Breast epithelium (tissue), 4 donors: ENCODE measurements at regions not wholly inside any gene's neighbourhood (a gene's known extent, or its start where the extent isn't known, plus 50 kb on each side); places are given as distances from the start of the nearest gene placed in this dataset.

ENCODE experiments used
- DNase-seq, 2 donors: peaks; one replicate each; pipeline ENCODE4 v3.0.0-alpha.2; 2019; ENCODE audit warnings: low spot score in 2 of 2
- H3K27ac ChIP-seq, 2 donors: fragments of 200-600 bp; sonication (generic) in 1 of 2; one replicate each; pipeline ENCODE4 v1.5.1; 2016 to 2019; ENCODE audit warnings: mild to moderate bottlenecking in 1 of 2
- H3K27me3 ChIP-seq, 2 donors: fragments of 200-600 bp; sonication (generic) in 1 of 2; one replicate each; pipeline versions ENCODE4 v1.5.1 to v1.6.0; 2017 to 2019; ENCODE audit warnings: control low read depth in 1 of 2, mild to moderate bottlenecking in 1 of 2
- H3K36me3 ChIP-seq: fragments of 200-600 bp; one replicate; pipeline ENCODE4 v1.5.1; 2019
- H3K4me1 ChIP-seq, 2 donors: fragments of 200-600 bp; sonication (generic); one replicate each; pipeline ENCODE4 v1.5.1; 2016 to 2019; ENCODE audit warnings: control low read depth in 1 of 2
- H3K4me3 ChIP-seq, 3 donors: fragments of 200-600 bp; sonication (generic); 1 replicate in 2 of 3; 2 replicates in 1 of 3; pipeline ENCODE4 v1.5.1; 2016 to 2019; ENCODE audit warnings: mild to moderate bottlenecking in 3 of 3, moderate library complexity in 2 of 3
- H3K9me3 ChIP-seq, 2 donors: fragments of 200-600 bp; sonication (generic) in 1 of 2; one replicate each; pipeline ENCODE4 v1.5.1; 2016 to 2019; ENCODE audit warnings: control low read depth in 1 of 2
- CTCF ChIP-seq, 3 donors: fragments of 450-650 bp; IDR thresholded peaks; one replicate each; pipeline ENCODE4 v1.5.1; 2016 to 2017; ENCODE audit warnings: antibody characterized with exemption in 3 of 3, mild to moderate bottlenecking in 3 of 3, moderate library complexity in 3 of 3
- POLR2A ChIP-seq: fragments of 450-650 bp; IDR thresholded peaks from one replicate; pipeline ENCODE4 v1.6.1; 2016; ENCODE audit warnings: antibody characterized with exemption, mild to moderate bottlenecking, moderate library complexity
- POLR2AphosphoS5 ChIP-seq, 3 donors: sonication (generic); formaldehyde crosslinking; IDR thresholded peaks; one replicate each; pipeline ENCODE4 v1.6.1; 2017; ENCODE audit warnings: antibody characterized with exemption in 3 of 3
- intact Hi-C: fragments of 100-400 bp; cut with DNase I; formaldehyde crosslinking; loops from one replicate; pipeline ENCODE4 v1.15.1; 2023; ENCODE audit warnings: low total_unique reads

DNA sequence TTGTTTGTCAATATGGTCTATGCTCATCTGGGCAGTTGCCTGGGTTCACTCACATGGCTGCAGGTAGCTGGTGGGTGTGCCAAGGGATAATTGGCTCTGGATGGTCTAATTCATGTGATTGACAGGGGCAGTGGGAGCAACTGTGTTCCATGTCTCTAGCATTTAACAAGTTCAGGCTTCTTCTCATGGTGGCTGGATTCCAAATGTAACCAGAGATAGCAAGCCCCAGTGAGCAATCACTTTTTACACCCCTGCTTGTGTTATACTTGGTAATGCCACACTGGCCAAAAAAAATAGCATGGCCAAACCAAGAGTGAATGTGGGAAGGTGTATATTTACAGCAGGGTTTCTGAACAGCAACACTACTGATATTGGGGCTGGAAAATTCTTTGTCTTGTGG is 89.6 kb upstream of the TNFSF11 start:
- Histone ChIP-seq H3K36me3 (no peaks in the 10 kb centered on the region), H3K4me1 (no peaks in the 10 kb centered on the region), H3K27ac (no peak overlapping the region), H3K27me3 (no peaks in the 10 kb centered on the region), H3K4me3 (no peak overlapping the region), H3K9me3 (no peaks in the 10 kb centered on the region)
- intact Hi-C loops, result no loop called here
- no peak for TF ChIP-seq CTCF (IDR thresholded peaks at IDR 0.05)
- TF ChIP-seq POLR2A, result no peak
- TF ChIP-seq POLR2AphosphoS5 (IDR thresholded peaks at IDR 0.05), result no peak
- DNase-seq, result no peak

DNA sequence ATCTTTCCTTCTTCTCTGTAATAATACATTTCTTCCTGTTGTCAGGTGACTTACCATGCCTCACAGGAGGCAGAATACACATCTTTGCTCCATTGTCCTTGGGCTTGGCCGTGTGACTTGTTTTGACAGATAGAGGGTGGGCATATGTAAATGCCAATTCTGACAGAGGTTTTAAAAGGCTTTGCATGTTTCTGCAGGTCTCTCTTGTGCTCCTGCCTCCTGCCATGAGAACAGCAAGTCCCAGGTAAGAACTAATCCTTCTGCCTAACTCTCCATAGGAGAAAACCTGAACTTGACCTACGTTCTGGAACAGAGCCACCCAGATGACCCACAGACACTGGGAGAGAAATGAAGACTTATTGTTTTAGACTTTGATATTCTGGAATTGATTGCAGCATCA is 88.7 kb upstream of the TNFSF11 start:
- no peaks in the 10 kb centered on the region for H3K4me1 ChIP-seq
- no peaks in the 10 kb centered on the region for H3K9me3 ChIP-seq
- no peak overlapping the region for H3K27ac ChIP-seq
- no peak for DNase-seq
- H3K36me3 ChIP-seq, result no peaks in the 10 kb centered on the region
- TF ChIP-seq POLR2AphosphoS5 (IDR thresholded peaks at IDR 0.05), result no peak
- TF ChIP-seq POLR2A, result no peak
- no peak for TF ChIP-seq CTCF (IDR thresholded peaks at IDR 0.05)
- intact Hi-C loops, result no loop called here
- no peak overlapping the region for H3K4me3 ChIP-seq
- H3K27me3 ChIP-seq, result no peaks in the 10 kb centered on the region

DNA sequence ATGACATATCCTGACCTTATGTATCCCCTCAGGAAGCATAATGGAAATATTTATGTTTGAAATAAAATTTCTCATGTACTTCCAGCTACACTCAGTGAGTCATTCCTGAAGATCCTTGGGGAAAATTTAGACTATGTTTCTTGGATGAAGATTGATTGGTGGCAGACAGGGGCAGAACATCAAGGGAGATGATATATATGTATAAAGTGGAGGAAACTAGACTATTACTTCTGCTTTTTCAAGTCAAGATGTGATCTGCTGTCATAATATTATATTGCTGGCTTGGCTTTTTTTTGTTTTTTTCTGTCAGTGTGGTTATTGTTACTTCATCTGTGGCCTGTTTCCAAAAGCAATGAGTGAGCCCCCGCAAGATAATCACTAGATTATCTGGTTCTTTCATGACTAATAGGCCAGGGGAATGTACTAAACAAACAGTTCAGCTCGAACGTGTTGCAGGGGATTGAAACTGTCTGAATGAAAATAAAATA is 87.2 kb upstream of the TNFSF11 start:
- no peaks in the 10 kb centered on the region for H3K4me1 ChIP-seq
- intact Hi-C loops, result no loop called here
- TF ChIP-seq POLR2AphosphoS5 (IDR thresholded peaks at IDR 0.05) (no peak), CTCF (IDR thresholded peaks at IDR 0.05) (no peak), POLR2A (no peak)
- H3K27ac ChIP-seq, result no peak overlapping the region
- no peak overlapping the region for H3K4me3 ChIP-seq
- DNase-seq, result no peak
- H3K36me3 ChIP-seq, result no peaks in the 10 kb centered on the region
- H3K9me3 ChIP-seq, result no peaks in the 10 kb centered on the region
- no peaks in the 10 kb centered on the region for H3K27me3 ChIP-seq

- TF ChIP-seq POLR2AphosphoS5 (IDR thresholded peaks at IDR 0.05), result no peak
- TF ChIP-seq POLR2A, result no peak
- no peak for TF ChIP-seq CTCF (IDR thresholded peaks at IDR 0.05)
- Histone ChIP-seq H3K9me3 (no peaks in the 10 kb centered on the region), H3K27me3 (no peaks in the 10 kb centered on the region), H3K27ac (no peak overlapping the region), H3K4me3 (no peak overlapping the region), H3K36me3 (no peaks in the 10 kb centered on the region), H3K4me1 (no peaks in the 10 kb centered on the region)
- intact Hi-C loops, result no loop called here
- no peak for DNase-seq
Measured at GRCh38 chr13:42487221-42487620, 86.7 kb upstream of the TNFSF11 start.

DNA sequence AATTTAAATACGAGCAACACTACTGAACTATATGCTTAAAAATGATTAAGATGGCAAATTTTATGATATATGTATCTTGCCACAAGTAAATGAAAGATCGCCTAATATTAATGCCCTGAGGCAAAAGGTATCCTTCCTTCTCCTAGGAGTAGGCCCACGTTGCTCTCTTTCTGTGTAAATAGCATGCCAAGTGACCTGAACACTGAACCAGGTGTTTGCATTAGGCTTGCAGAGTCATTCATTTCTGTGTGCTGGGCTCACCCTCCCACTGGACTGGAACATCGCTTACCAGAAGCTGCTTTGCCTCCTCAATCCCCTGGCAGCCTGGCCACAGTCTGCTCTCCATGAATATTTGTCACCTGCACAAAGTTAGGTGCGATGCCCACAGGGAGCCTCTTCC is 83.3 kb upstream of the TNFSF11 start:
- intact Hi-C loops, result no loop called here
- TF ChIP-seq POLR2AphosphoS5 (IDR thresholded peaks at IDR 0.05) (no peak), CTCF (IDR thresholded peaks at IDR 0.05) (no peak)
- H3K9me3 ChIP-seq, result no peaks in the 10 kb centered on the region
- H3K4me3 ChIP-seq, result no peak overlapping the region
- no peak overlapping the region for H3K27ac ChIP-seq
- no peaks in the 10 kb centered on the region for H3K4me1 ChIP-seq
- no peaks in the 10 kb centered on the region for H3K36me3 ChIP-seq
- DNase-seq, result no peak
- H3K27me3 ChIP-seq, result no peaks in the 10 kb centered on the region
